ENCODE measurements at regions not wholly inside any gene's neighbourhood (a gene's known extent, or its start where the extent isn't known, plus 50 kb on each side); places are given as distances from the start of the nearest gene placed in this dataset.
"Not testable (repeated sequence)": the region's sequence is repeated elsewhere in the genome, so short reads cannot be mapped to it uniquely, and the experiment has no call there.

- DNase-seq (ENCODE audit: low read depth in 2 of 2, low spot score in 1 of 2), result no peak
Measured at GRCh38 chr18:2147476-2148230, 423.7 kb downstream of the METTL4 start.

DNA sequence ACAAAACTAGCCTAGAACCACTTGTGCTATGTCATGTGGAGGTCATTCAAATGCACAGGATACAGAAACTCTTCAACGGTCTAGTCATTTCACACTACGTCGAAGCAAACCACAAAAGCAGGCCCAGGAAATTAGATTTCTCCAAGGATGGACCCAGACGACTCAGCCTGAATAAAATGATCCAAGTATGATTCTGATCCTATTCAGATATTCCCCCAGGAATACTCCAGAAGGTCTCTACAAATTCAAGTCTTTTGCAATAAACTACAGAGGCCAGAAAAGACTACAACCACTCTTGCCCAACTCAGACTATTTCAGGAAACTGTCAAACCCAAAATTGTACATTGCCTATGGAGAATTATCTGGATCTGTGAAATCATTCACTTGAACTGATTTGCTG lies 422.5 kb downstream of the METTL4 start:
- DNase-seq (ENCODE audit: low read depth in 2 of 2, low spot score in 1 of 2), result no peak

DNA sequence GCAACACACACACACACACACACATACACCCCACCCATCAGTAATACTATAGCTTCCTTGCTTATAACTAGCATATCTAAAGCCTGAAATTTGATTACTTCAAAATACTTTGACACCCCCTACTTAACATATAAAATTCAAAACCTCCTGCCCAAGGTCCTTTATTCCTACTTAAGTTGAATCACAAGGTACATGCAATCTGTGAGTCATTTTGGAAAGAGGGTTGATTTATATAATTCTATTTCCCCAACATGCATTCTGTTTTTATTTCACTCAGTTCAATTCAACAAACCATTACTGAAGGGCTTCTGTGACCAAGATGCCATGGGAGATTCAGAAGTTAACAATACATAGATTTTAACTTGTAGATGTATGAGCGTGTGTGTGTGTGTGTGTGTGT lies 420.7 kb downstream of the METTL4 start:
- DNase-seq (ENCODE audit: low read depth in 2 of 2, low spot score in 1 of 2), result no peak

DNA sequence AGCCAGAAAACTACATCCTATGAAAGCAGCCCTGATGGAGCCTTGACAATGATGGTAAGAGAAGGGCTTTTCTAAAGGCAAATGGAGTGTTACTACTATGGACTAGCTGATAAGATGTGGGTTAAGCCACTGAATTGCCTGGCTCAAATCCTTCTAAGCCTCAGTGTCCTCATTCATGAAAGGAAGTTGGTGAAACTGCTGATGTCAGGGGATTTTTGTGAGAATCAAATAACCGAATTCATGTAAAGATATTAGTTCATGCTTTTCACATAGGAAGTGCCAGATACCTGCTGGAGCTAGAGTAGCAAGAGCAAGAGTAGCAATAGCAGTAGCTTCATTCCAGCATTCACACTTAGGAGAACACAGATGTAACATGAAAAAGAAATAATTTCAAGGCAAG lies 417.0 kb downstream of the METTL4 start:
- DNase-seq (ENCODE audit: low read depth in 2 of 2, low spot score in 1 of 2), result no peak

- DNase-seq (ENCODE audit: low read depth in 2 of 2, low spot score in 1 of 2), result no peak
Measured at GRCh38 chr18:2164644-2165550, 406.4 kb downstream of the METTL4 start.

DNA sequence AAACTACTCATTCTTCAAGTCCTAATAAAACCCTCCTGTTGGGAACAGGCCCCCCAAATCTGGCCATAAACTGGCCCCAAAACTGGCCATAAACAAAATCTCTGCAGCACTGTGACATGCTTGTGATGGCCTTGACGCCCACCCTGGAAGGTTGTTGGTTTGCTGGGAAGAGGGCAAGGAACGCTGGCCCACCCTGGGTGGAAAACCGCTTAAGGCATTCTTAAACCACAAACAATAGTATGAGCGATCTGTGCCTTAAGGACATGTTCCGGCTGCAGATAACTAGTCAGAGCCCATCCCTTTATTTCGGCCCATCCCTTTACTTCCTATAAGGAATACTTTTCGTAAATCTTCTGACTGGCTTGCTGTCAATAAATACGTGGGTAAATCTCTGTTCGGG lies 404.4 kb downstream of the METTL4 start:
- not testable (repeated sequence) for DNase-seq (ENCODE audit: low read depth in 2 of 2, low spot score in 1 of 2)

DNA sequence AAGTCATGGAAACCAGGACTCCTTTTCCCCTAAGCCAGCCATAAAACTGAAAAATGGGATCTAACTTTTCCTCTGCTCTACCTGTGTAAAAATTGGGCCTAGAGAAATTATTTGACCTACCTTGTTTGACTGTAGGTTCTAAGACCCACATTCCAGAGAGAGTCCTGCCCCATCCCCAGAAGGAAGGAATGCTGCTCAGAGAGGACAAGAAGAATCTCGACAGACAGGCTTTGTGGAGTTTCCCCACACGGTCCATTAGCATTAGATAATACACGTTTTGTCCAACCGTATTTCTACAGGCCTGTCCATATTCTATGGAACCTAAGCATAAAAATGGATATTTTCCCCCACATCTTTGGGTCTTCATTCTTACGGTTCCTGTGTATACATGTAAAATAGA lies 403.3 kb downstream of the METTL4 start:
- no peak for DNase-seq (ENCODE audit: low read depth in 2 of 2, low spot score in 1 of 2)

GRCh38 chr18:2169656-2170055 lies 401.6 kb downstream of the METTL4 start:
- DNase-seq (ENCODE audit: low read depth in 2 of 2, low spot score in 1 of 2), result no peak

DNA sequence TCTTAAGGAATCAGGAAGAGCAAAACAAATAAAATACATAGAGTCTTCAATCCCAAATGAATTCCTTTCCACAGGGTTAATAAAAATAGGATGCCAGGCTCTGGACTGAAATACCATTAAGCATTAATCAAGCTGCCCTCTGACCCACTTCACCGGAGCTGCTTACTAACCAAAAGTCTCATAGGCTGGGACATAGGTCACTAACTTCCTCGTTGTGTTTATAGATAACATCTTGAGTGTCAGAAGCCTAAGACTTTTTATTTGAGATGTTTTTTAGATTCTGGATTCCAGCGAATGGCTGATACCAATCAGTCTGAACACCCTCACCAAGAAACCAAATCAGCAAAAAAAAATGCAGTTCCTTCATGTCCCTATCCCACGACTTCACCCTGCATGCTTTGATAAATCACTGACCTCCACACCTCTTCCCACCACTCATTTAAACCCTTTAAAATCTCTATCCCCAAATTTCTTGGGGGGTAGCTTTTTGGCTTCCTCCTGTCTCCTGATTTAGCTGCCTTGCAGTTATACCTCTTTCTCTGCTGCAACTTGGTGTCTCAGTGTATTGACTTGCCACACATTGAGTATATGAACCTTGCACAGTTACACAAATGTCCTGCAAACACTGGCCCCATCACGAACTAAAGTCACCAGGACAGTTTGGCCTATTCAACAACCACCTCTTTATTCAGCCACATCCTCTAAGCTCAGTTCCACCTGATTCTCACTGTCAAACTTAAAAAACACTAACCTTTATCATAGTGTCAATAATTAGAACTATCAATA lies 399.3 kb downstream of the METTL4 start:
- no peak for DNase-seq (ENCODE audit: low read depth in 2 of 2, low spot score in 1 of 2)

DNA sequence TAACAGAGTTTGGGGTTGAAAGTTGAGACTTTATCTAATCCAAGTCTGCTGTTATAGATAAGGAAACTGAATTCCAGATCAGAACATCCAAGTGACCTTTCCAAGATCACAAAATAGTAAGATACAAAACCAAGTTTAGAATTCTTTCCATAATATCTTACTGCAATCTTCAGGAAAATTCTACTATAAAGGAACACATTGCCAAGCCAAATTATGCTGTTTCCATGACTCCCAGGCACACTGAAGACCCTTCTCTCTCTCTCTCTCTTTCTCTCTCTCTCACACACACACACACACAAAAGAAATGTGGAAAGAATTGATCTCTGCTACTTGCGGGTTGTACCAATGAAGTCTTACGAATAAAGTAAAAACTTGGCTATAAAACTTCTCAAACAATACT lies 398.4 kb downstream of the METTL4 start:
- DNase-seq (ENCODE audit: low read depth in 2 of 2, low spot score in 1 of 2), result no peak

GRCh38 chr18:2173486-2173885 lies 397.8 kb downstream of the METTL4 start:
- no peak for DNase-seq (ENCODE audit: low read depth in 2 of 2, low spot score in 1 of 2)

- no peak for DNase-seq (ENCODE audit: low read depth in 2 of 2, low spot score in 1 of 2)
Measured at GRCh38 chr18:2178036-2178435, 393.3 kb downstream of the METTL4 start.

GRCh38 chr18:2179498-2180183 lies 391.7 kb downstream of the METTL4 start:
- DNase-seq (ENCODE audit: low read depth in 2 of 2, low spot score in 1 of 2), result no peak

DNA sequence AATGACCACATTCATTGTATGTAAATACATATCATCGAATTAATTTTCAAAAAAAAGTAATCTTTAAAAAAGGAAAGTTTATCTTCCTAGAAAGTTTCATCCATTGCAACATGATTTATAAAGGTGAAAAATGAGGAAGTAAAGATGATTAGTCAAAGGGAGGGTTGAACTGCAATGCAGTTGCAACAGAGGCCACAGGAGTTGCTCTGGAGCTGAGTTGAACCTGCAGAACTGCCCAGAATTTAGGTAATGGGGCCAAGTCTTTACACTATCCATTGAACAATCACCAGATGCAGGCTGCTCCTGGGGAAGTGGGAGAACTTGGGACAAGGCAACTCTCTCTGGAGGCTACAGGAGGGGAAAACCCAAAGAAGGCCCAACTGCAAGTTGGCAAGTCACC lies 390.7 kb downstream of the METTL4 start:
- no peak for DNase-seq (ENCODE audit: low read depth in 2 of 2, low spot score in 1 of 2)

DNA sequence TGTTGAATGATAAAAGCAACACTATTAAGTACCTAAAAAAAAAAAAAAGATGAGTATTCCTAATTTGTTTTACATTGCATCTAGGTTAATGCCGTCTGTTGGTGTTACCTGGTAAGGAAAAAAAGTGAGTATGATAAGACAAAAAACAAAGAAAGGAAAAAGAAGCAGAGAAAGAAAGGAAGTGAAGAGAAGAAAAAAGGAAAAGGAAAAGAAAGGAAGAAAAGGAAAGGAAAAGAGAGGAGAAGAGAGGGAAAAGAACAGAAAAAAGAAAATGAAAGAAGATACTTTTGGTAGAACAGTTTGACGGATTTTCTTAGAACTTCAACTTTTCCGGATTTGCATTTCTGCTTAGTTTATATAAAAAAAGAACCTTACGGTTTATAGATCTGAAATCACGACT lies 387.9 kb downstream of the METTL4 start:
- DNase-seq (ENCODE audit: low read depth in 2 of 2, low spot score in 1 of 2), result no peak

DNA sequence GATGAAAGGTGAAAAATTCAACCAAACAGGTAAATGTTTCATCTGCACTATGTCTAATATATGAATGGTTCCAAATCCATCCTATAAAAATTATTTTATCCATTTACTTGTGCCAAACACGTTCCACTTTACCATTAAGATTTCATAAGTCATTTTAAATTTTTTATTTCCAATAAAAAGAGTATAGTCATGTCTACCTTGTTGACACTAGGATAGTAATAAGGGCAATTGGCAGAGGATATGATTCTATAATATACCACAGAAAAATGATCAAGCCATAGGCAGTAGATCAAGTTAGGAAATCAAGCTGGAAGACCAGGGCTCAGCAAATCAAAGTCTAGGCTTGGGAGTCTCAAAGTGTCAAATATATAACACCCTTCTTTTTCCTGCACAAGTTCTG lies 384.3 kb downstream of the METTL4 start:
- DNase-seq (ENCODE audit: low read depth in 2 of 2, low spot score in 1 of 2), result no peak

DNA sequence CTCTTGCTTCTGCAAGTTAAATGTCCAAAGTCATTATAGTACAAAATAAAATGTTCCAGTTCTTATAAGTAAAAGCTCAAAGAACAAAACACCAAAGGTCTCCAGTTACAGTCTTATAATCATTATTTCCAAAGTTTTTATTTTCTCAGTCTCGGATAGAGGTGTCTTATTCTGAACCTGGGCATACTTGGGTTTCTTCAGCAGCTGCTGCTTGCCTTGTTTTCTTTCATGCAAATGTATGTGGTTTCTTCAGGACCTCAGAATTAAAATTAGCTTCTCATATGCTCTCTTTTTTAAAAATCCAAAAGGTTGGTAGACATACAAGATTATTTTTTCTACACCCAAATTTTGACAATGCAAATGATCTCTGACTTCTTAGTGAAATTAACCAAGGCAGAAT lies 383.0 kb downstream of the METTL4 start:
- DNase-seq (ENCODE audit: low read depth in 2 of 2, low spot score in 1 of 2), result no peak

GRCh38 chr18:2191180-2191790 lies 380.0 kb downstream of the METTL4 start:
- DNase-seq (ENCODE audit: low read depth in 2 of 2, low spot score in 1 of 2), result no peak

- DNase-seq (ENCODE audit: low read depth in 2 of 2, low spot score in 1 of 2), result no peak
Measured at GRCh38 chr18:2192562-2192961, 378.7 kb downstream of the METTL4 start.

DNA sequence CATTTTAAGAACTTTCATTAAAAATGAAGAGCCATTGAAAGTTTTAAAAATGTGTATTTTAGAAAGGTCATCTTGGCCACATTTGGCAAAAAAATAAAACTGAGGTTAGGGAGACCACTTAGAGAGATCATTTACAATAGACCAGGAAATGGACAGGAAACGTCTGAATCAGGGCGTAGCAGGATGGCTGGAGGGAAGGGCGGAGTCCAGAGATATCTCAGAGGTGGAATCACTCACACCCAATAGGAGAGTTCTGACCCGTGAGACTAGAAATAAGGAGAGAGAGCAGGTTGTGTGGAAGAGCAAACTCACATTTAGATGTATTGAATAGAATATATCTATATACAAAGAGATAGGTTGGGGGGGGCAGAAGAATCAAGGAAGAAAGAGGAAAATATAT lies 373.4 kb downstream of the METTL4 start:
- DNase-seq (ENCODE audit: low read depth in 2 of 2, low spot score in 1 of 2), result no peak

DNA sequence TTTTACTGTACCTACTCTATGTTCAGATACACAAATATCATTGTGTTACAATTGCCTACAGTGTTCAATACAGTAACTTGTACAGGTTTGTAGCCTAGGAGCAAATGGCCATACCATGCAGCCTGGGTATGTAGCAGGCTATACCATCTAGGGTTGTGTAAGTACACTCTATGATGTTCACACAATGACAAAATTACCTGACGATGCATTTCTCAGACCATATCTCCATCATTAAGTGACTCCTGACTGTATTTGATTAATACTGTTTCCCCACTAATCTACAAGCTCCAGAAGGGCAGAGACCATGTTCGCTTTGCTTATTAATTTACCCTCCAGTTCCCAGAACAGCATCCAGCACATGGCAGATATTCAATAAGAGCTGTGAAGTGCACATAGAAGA lies 372.2 kb downstream of the METTL4 start:
- DNase-seq (ENCODE audit: low read depth in 2 of 2, low spot score in 1 of 2), result no peak

All from stimulated activated CD8-positive, alpha-beta memory T cell treated with anti-CD3 and anti-CD28 coated beads, Interleukin-4, amount 100 ng/mL, for 1 hour (primary cell).